Left lung (tissue), 4 donors: ENCODE measurements at regions not wholly inside any gene's neighbourhood (a gene's known extent, or its start where the extent isn't known, plus 50 kb on each side); places are given as distances from the start of the nearest gene placed in this dataset.

Source experiments
- ATAC-seq: fragments of 200-7000 bp; cut with Tn5 transposase; one replicate; pipeline ENCODE4 v1.9.1; 2020; ENCODE audit warnings: moderate library complexity
- DNase-seq, 4 donors: peaks; one replicate each; pipeline ENCODE4 v3.0.0-alpha.2; 2013 to 2020
- H3K27ac ChIP-seq, 2 donors: fragments of 200-600 bp; sonication (generic) in 1 of 2; one replicate each; pipeline versions ENCODE4 v1.5.0 to v1.8.0; 2020 to 2021
- H3K27me3 ChIP-seq, 2 donors: fragments of 200-600 bp; sonication (generic) in 1 of 2; one replicate each; pipeline versions ENCODE4 v1.5.0 to v1.8.0; 2020 to 2021
- H3K36me3 ChIP-seq, 2 donors: fragments of 200-600 bp; sonication (generic) in 1 of 2; one replicate each; pipeline versions ENCODE4 v1.5.0 to v1.8.0; 2020 to 2021
- H3K4me1 ChIP-seq, 2 donors: fragments of 200-600 bp; one replicate each; pipeline ENCODE4 v1.8.0; 2021
- H3K4me3 ChIP-seq, 2 donors: fragments of 200-600 bp; sonication (generic) in 1 of 2; one replicate each; pipeline versions ENCODE4 v1.5.0 to v1.8.0; 2020 to 2021; ENCODE audit warnings: mild to moderate bottlenecking in 1 of 2
- H3K9me3 ChIP-seq, 2 donors: fragments of 200-600 bp; sonication (generic) in 1 of 2; one replicate each; pipeline versions ENCODE4 v1.5.0 to v1.8.0; 2020 to 2021
- CTCF ChIP-seq, 2 donors: fragments of 200-600 bp; sonication (generic) in 1 of 2; IDR thresholded peaks; one replicate each; pipeline versions ENCODE4 v1.5.0 to v1.8.0; 2021; ENCODE audit warnings: antibody characterized with exemption in 2 of 2
- intact Hi-C, 2 donors: fragments of 100-400 bp; cut with DNase I; formaldehyde crosslinking; loops; one replicate each; pipeline versions ENCODE4 v1.11.2 to v1.14.2; 2022
- donor health status: DM: no; HTN: yes; CAD: no.
- donor health status: DM: no; HTN: no; CAD: no.

GRCh38 chr4:3850128-3850527 is 83.9 kb downstream of the ADRA2C start:
- intact Hi-C loops = no loop called here
- H3K27ac ChIP-seq = no peak overlapping the region
- no peak overlapping the region for H3K4me3 ChIP-seq
- no peak for ATAC-seq
- no peak for TF ChIP-seq CTCF (IDR thresholded peaks at IDR 0.05)
- H3K36me3 ChIP-seq = no peaks in the 10 kb centered on the region
- peaks cover 0 to 27% of the 10 kb centered on the region in 2 donors for H3K27me3 ChIP-seq
- H3K4me1 ChIP-seq = no peaks in the 10 kb centered on the region
- H3K9me3 ChIP-seq = peaks cover 0 to 16% of the 10 kb centered on the region in 2 donors
- no peak for DNase-seq

- H3K27me3 ChIP-seq = peaks cover 0 to 36% of the 10 kb centered on the region in 2 donors
- no peak for DNase-seq
- TF ChIP-seq CTCF (IDR thresholded peaks at IDR 0.05) = no peak
- peaks cover 0 to 16% of the 10 kb centered on the region in 2 donors for H3K9me3 ChIP-seq
- ATAC-seq = no peak
- H3K27ac ChIP-seq = no peak overlapping the region
- no peaks in the 10 kb centered on the region for H3K4me1 ChIP-seq
- no peaks in the 10 kb centered on the region for H3K36me3 ChIP-seq
- no peak overlapping the region for H3K4me3 ChIP-seq
- intact Hi-C loops = no loop called here
These were observed 85.0 kb downstream of the ADRA2C start for GRCh38 chr4:3851211-3851610.

- Histone ChIP-seq H3K36me3 (no peaks in the 10 kb centered on the region), H3K27me3 (peaks cover 0 to 43% of the 10 kb centered on the region in 2 donors), H3K9me3 (peaks cover 0 to 16% of the 10 kb centered on the region in 2 donors), H3K4me3 (no peak overlapping the region), H3K27ac (no peak overlapping the region), H3K4me1 (no peaks in the 10 kb centered on the region)
- no peak for ATAC-seq
- intact Hi-C loops = no loop called here
- no peak for TF ChIP-seq CTCF (IDR thresholded peaks at IDR 0.05)
- peak in 1 of 4 donors; percentile 53 for DNase-seq
These were observed 85.7 kb downstream of the ADRA2C start for GRCh38 chr4:3851881-3852280.

- Histone ChIP-seq H3K27ac (no peak overlapping the region), H3K27me3 (peaks cover 0 to 47% of the 10 kb centered on the region in 2 donors), H3K4me1 (no peaks in the 10 kb centered on the region), H3K36me3 (no peaks in the 10 kb centered on the region), H3K9me3 (peaks cover 0 to 16% of the 10 kb centered on the region in 2 donors), H3K4me3 (no peak overlapping the region)
- TF ChIP-seq CTCF (IDR thresholded peaks at IDR 0.05) = no peak
- intact Hi-C loops = no loop called here
- DNase-seq = no peak
- no peak for ATAC-seq
These were observed 86.1 kb downstream of the ADRA2C start for GRCh38 chr4:3852309-3852708.

GRCh38 chr4:3852711-3853110 is 86.5 kb downstream of the ADRA2C start:
- peaks cover 0 to 16% of the 10 kb centered on the region in 2 donors for H3K9me3 ChIP-seq
- no peaks in the 10 kb centered on the region for H3K4me1 ChIP-seq
- peaks cover 0 to 51% of the 10 kb centered on the region in 2 donors for H3K27me3 ChIP-seq
- no peaks in the 10 kb centered on the region for H3K36me3 ChIP-seq
- ATAC-seq (no peak), DNase-seq (no peak)
- no peak overlapping the region for H3K27ac ChIP-seq
- no peak for TF ChIP-seq CTCF (IDR thresholded peaks at IDR 0.05)
- intact Hi-C loops = no loop called here
- no peak overlapping the region for H3K4me3 ChIP-seq
